ENCODE measurements at regions not wholly inside any gene's neighbourhood (a gene's known extent, or its start where the extent isn't known, plus 50 kb on each side); places are given as distances from the start of the nearest gene placed in this dataset.

DNA sequence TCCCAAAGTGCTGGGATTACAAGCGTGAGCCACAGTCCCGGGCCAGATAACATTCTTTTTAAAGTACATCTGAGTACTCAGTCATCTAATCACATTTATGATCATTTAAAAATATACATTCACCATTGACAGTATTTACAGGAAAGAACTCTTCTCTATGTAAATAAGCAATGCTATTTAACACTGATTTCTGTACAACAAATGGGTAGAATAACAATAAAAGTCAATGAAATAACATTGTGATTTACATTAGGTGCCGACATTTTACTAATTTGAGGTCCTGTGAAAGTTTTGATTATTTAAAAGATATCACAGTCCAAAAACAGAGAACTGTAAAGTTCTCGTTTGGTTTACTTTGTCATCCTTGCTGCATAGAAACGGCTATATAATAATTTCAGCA, 1763.7 kb downstream of the SLITRK1 start:
- no peak overlapping the region for H3K27ac ChIP-seq
- ATAC-seq (no peak), FAIRE-seq (no peak), DNase-seq (no peak)
- no peaks in the 10 kb centered on the region for H3K27me3 ChIP-seq
- H3K4me1 ChIP-seq, result no peaks in the 10 kb centered on the region
- H3K36me3 ChIP-seq, result no peaks in the 10 kb centered on the region
- WGBS, 2 donors, result 67 to 84% methylated on average over 5 of the region's 5 CpGs
- no peaks in the 10 kb centered on the region for H3K9me3 ChIP-seq
- TF ChIP-seq, protein P1, sequence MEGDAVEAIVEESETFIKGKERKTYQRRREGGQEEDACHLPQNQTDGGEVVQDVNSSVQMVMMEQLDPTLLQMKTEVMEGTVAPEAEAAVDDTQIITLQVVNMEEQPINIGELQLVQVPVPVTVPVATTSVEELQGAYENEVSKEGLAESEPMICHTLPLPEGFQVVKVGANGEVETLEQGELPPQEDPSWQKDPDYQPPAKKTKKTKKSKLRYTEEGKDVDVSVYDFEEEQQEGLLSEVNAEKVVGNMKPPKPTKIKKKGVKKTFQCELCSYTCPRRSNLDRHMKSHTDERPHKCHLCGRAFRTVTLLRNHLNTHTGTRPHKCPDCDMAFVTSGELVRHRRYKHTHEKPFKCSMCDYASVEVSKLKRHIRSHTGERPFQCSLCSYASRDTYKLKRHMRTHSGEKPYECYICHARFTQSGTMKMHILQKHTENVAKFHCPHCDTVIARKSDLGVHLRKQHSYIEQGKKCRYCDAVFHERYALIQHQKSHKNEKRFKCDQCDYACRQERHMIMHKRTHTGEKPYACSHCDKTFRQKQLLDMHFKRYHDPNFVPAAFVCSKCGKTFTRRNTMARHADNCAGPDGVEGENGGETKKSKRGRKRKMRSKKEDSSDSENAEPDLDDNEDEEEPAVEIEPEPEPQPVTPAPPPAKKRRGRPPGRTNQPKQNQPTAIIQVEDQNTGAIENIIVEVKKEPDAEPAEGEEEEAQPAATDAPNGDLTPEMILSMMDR (IDR thresholded peaks at IDR 0.05), result no peak
- intact Hi-C loops (cut with DNase I), result no loop called here
- H3K4me3 ChIP-seq, result no peak overlapping the region

DNA sequence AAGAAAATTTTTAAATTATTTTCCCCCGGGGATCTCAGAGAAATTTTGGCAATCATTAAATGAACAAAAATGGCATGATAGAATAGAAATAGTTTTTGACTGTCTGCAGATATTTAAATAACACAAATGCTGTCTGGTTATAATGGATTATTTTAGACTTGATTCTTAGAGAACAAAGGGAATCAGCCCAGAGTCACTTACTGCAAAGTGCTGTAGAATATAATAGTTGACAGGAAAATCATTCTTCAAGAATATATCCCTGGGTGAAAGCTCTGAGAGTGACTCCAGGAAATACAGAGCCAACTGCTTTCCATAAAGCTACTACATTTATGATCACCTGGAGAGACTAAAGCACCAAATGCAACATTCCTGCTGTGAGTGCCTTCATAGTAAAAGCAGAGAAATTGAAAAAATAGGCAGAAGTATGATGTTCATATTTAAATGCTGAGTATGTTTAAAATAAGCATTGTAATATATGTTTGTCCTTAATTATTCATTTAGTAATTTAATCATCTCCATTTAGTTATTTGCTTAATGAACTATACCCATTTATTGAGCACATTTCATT, 1765.8 kb downstream of the SLITRK1 start:
- Histone ChIP-seq H3K4me3 (no peak overlapping the region), H3K4me1 (no peaks in the 10 kb centered on the region), H3K9me3 (no peaks in the 10 kb centered on the region), H3K36me3 (no peaks in the 10 kb centered on the region), H3K27ac (no peak overlapping the region), H3K27me3 (no peaks in the 10 kb centered on the region)
- no peak for FAIRE-seq
- 71 to 85% methylated on average over 1 of the region's 1 CpG for WGBS, 2 donors
- ATAC-seq, result no peak
- intact Hi-C loops (cut with DNase I), result no loop called here
- no peak for DNase-seq
- TF ChIP-seq, protein P1 (IDR thresholded peaks at IDR 0.05), result no peak

DNA sequence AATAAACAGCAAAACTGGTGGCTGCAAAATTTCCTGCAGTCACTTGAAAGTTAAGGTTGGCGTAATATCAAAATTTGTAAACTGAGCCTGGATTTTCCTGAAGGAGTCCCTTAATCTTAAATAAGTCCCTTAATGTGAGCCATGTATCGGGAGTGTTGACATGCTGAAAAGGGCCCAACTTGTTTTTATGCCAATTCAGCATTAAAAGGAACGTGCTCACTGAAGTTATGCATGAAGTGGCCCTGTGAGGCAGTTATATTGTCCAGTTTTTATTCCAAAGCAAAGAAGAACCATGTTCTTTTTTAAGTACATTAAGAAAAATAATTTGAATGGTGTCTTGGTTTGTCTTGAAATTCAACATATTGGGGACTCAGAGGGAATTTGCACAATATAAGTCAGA, 1766.9 kb downstream of the SLITRK1 start:
- ATAC-seq, result no peak
- H3K27ac ChIP-seq, result no peak overlapping the region
- intact Hi-C loops (cut with DNase I), result no loop called here
- no peaks in the 10 kb centered on the region for H3K9me3 ChIP-seq
- H3K4me1 ChIP-seq, result no peaks in the 10 kb centered on the region
- no peak overlapping the region for H3K4me3 ChIP-seq
- H3K36me3 ChIP-seq, result no peaks in the 10 kb centered on the region
- TF ChIP-seq, protein P1 (IDR thresholded peaks at IDR 0.05), result no peak
- FAIRE-seq, result no peak
- 87 to 89% methylated on average over 3 of the region's 3 CpGs for WGBS, 2 donors
- DNase-seq, result no peak
- H3K27me3 ChIP-seq, result no peaks in the 10 kb centered on the region

DNA sequence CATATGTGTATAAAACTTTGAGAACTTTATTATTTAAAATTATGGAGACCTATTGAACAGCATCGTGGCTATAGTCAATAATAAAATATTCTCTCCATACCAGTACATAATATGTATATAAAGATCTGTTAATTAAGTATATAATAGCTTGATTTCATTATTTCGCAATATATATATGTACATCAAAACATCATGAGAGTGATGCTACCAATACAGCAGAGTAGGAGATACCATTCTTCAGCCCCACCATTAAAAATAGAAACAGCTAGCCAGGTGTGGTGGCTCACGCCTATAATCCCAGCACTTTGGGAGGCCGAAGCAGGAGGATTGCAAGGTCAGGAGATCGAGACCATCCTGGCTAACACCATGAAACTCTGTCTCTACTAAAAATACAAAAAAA, 1755.3 kb upstream of the SPRY2 start:
- FAIRE-seq, result no peak
- Histone ChIP-seq H3K27me3 (no peaks in the 10 kb centered on the region), H3K4me3 (no peak overlapping the region), H3K4me1 (no peaks in the 10 kb centered on the region), H3K36me3 (no peaks in the 10 kb centered on the region), H3K27ac (no peak overlapping the region), H3K9me3 (no peaks in the 10 kb centered on the region)
- 76 to 91% methylated on average over 5 of the region's 5 CpGs for WGBS, 2 donors
- ATAC-seq, result no peak
- intact Hi-C loops (cut with DNase I), result no loop called here
- no peak for DNase-seq
- TF ChIP-seq, protein P1 (IDR thresholded peaks at IDR 0.05), result no peak

DNA sequence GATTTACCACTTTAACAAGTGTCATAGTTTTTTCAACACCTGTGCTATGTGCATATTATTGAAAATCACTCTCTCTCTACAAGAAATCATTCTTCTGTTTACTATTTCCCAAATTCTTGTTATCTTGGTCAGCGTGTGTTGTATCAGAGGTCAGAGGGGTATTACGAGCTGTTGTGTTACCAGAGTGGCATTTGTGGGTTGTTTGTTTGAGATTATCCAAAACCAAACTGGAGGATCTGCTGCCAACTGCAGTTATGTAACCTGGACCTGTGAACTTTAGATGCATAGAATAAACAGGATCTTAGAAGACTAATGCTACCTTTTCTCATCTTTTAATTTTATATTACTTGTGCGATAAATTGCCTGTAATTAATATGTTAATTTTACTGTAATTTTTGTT, 1751.4 kb upstream of the SPRY2 start:
- WGBS, 2 donors, result 44% methylated on average over 3 of the region's 3 CpGs
- FAIRE-seq, result no peak

More for the DNA sequence above, 1751.4 kb upstream of the SPRY2 start:
- H3K4me3 ChIP-seq, result no peak overlapping the region
- no peaks in the 10 kb centered on the region for H3K36me3 ChIP-seq
- no peaks in the 10 kb centered on the region for H3K4me1 ChIP-seq
- TF ChIP-seq, protein P1 (IDR thresholded peaks at IDR 0.05), result no peak
- intact Hi-C loops (cut with DNase I), result no loop called here
- H3K27me3 ChIP-seq, result no peaks in the 10 kb centered on the region
- no peak overlapping the region for H3K27ac ChIP-seq
- H3K9me3 ChIP-seq, result no peaks in the 10 kb centered on the region
- DNase-seq (no peak), ATAC-seq (no peak)

Measured in pancreas (tissue), 10 donors.